Hematopoietic multipotent progenitor cell treated with erythropoietin and hydrocortisone succinate and interleukin-3 and kit ligand, for 8 days (in vitro differentiated cells): ENCODE measurements at regions not wholly inside any gene's neighbourhood (a gene's known extent, or its start where the extent isn't known, plus 50 kb on each side); places are given as distances from the start of the nearest gene placed in this dataset.

Experiments used
- DNase-seq: peaks from one replicate; pipeline ENCODE4 v3.0.0-alpha.2; 2015

- DNase-seq, result no peak
Measured at GRCh38 chr15:70504299-70504951, 258.9 kb downstream of the UACA start.

- DNase-seq, result no peak
Measured at GRCh38 chr15:70503798-70504298, 259.5 kb downstream of the UACA start.

GRCh38 chr15:70503073-70503745, 260.1 kb downstream of the UACA start:
- DNase-seq, result no peak

- DNase-seq, result no peak
Measured at GRCh38 chr15:70502529-70502928, 260.8 kb downstream of the UACA start.

- no peak for DNase-seq
Measured at GRCh38 chr15:70501849-70502248, 261.5 kb downstream of the UACA start.

- DNase-seq, result no peak
Measured at GRCh38 chr15:70501121-70501727, 262.1 kb downstream of the UACA start.

GRCh38 chr15:70499791-70500190, 263.6 kb downstream of the UACA start:
- no peak for DNase-seq

- DNase-seq, result no peak
Measured at GRCh38 chr15:70498096-70498626, 265.2 kb downstream of the UACA start.

- DNase-seq, result no peak
Measured at GRCh38 chr15:70497661-70498060, 265.7 kb downstream of the UACA start.

- no peak for DNase-seq
Measured at GRCh38 chr15:70495991-70496599, 267.3 kb downstream of the UACA start.

GRCh38 chr15:70494852-70495571, 268.3 kb downstream of the UACA start:
- DNase-seq, result no peak

GRCh38 chr15:70494517-70494851, 268.9 kb downstream of the UACA start:
- DNase-seq, result no peak

GRCh38 chr15:70493787-70494516, 269.4 kb downstream of the UACA start:
- no peak for DNase-seq

GRCh38 chr15:70493376-70493775, 270.0 kb downstream of the UACA start:
- DNase-seq, result no peak

- DNase-seq, result peak; percentile 90
Measured at GRCh38 chr15:70492240-70493177, 270.8 kb downstream of the UACA start.

GRCh38 chr15:70491641-70492040, 271.7 kb downstream of the UACA start:
- DNase-seq, result no peak

GRCh38 chr15:70491201-70491621, 272.1 kb downstream of the UACA start:
- no peak for DNase-seq

GRCh38 chr15:70490838-70491155, 272.6 kb downstream of the UACA start:
- no peak for DNase-seq

- no peak for DNase-seq
Measured at GRCh38 chr15:70490148-70490837, 273.1 kb downstream of the UACA start.
